IPS-20b (cell line): ENCODE measurements at regions not wholly inside any gene's neighbourhood (a gene's known extent, or its start where the extent isn't known, plus 50 kb on each side); places are given as distances from the start of the nearest gene placed in this dataset.

ENCODE experiments used
- H3K27ac ChIP-seq: one replicate; pipeline ENCODE4 v1.5.1; 2013; ENCODE audit warnings: low read length
- H3K27me3 ChIP-seq: 2 replicates; pipeline ENCODE4 v1.6.1; 2013; ENCODE audit warnings: mild to moderate bottlenecking, low read length, inconsistent platforms; ENCODE audit not compliant: insufficient read depth
- H3K36me3 ChIP-seq: 2 replicates; pipeline ENCODE4 v1.6.1; 2013; ENCODE audit warnings: low read depth, mild to moderate bottlenecking, inconsistent platforms, low read length, moderate library complexity; ENCODE audit not compliant: insufficient read depth
- H3K4me1 ChIP-seq: 2 replicates; pipeline ENCODE4 v1.6.1; 2013; ENCODE audit warnings: mild to moderate bottlenecking, control low read depth, inconsistent platforms, low read length, moderate library complexity; ENCODE audit not compliant: insufficient read depth
- H3K4me3 ChIP-seq: 2 replicates; pipeline ENCODE4 v1.5.1; 2013; ENCODE audit warnings: mild to moderate bottlenecking, low read length, inconsistent platforms
- H3K9ac ChIP-seq: 2 replicates; pipeline ENCODE4 v1.6.1; 2013; ENCODE audit warnings: low read depth, mild to moderate bottlenecking, inconsistent platforms, low read length, moderate library complexity
- H3K9me3 ChIP-seq: 2 replicates; pipeline ENCODE4 v1.6.1; 2013; ENCODE audit warnings: mild to moderate bottlenecking, low read depth, low read length, inconsistent platforms; ENCODE audit not compliant: insufficient read depth

DNA sequence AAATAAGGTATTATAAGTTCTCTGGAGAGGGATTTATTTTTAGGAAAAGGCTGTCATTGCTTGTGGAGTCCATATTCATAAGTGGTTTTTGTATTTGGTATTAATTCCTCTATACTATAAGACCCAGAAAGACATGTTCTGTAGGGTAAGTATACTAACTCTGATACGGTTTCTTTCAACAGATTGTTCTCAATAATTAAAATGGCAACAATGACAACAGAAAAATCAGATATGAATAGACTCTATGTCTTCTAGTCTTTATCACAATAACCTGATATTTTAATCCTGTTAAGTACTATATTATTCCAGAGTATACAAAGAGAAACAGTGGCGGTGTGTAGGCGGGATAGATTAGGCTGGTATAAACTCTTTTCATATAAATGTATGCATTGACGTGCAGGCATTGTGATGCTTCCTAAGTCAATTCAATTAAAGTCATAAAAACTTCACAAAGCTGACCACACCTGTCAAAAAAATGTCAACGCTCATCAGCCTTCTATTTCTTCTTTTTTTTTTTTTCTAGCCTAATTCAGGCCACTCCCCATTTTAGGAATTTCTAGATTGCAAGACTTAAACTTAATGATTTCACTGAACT, 150.4 kb downstream of the TRIML1 start:
- Histone ChIP-seq H3K27me3 (no peaks in the 10 kb centered on the region), H3K4me1 (no peaks in the 10 kb centered on the region)

DNA sequence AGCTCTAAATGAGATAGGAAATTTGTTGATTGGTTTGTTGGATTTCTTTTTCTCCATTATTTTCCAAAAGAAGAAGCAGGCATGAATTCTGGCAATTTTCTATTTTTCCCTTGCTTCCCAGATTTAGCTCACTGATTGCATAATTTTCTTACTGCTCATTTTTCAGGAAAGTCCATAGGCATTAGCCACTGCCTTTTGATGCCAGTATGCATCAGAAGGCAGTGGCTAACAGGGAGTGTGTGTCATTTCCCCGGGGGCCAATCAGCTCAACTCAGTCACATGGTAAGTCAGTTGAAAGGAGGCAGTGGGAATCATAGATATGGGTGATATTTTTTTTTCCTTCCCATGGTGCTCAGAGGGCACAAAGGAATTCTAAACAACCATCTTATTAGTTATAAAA, 156.7 kb downstream of the TRIML1 start:
- Histone ChIP-seq H3K36me3 (no peaks in the 10 kb centered on the region), H3K27me3 (no peaks in the 10 kb centered on the region), H3K4me3 (no peak overlapping the region), H3K9ac (no peak overlapping the region), H3K9me3 (peaks cover 6% of the 10 kb centered on the region), H3K4me1 (no peaks in the 10 kb centered on the region), H3K27ac (no peak overlapping the region)

More for the DNA sequence above, 150.4 kb downstream of the TRIML1 start:
- Histone ChIP-seq H3K36me3 (no peaks in the 10 kb centered on the region), H3K9ac (no peak overlapping the region), H3K9me3 (no peaks in the 10 kb centered on the region), H3K27ac (no peak overlapping the region), H3K4me3 (no peak overlapping the region)

DNA sequence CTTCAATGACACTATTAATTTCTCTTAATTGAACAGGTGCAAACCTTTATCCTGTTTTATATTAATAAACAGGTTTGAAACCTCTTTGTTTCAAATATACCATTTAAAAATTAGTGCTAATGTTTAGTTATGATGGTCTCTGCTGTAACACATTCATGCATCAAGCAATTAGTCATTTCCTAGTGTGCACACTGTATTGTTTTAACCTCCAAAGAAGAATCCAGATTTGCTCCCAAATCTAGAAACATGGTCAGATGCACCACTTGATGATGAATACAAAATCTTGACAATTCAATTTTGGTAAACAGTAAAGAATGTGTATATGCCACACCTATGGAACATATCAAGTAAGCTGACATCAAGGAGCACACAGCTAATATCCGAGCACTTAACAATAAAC, 157.1 kb downstream of the TRIML1 start:
- Histone ChIP-seq H3K4me3 (no peak overlapping the region), H3K36me3 (no peaks in the 10 kb centered on the region), H3K9me3 (peaks cover 6% of the 10 kb centered on the region), H3K4me1 (no peaks in the 10 kb centered on the region), H3K9ac (no peak overlapping the region), H3K27ac (no peak overlapping the region), H3K27me3 (no peaks in the 10 kb centered on the region)

GRCh38 chr4:188297873-188298272, 158.6 kb downstream of the TRIML1 start:
- Histone ChIP-seq H3K4me3 (no peak overlapping the region), H3K27me3 (no peaks in the 10 kb centered on the region), H3K4me1 (no peaks in the 10 kb centered on the region), H3K9me3 (peaks cover 6% of the 10 kb centered on the region), H3K36me3 (no peaks in the 10 kb centered on the region), H3K27ac (no peak overlapping the region), H3K9ac (no peak overlapping the region)

DNA sequence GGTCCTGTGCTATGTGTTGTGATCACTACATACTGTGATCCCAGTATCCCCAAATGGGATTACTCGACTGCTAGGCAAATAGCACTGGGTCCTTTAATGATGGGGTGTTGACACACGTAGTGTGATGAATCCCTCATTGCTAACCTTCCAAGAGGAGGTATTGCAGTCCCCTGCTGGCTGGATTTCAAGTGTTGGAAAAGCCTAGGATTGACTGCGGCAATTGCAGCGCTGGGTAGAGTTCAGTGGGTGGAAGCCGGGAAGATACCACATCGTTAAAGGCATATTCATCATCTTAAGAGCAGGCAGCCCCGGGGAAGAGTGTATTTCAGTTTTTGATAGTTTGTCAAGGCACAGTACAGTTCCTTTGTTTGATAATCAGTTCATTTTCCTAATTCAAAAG, 159.9 kb downstream of the TRIML1 start:
- H3K9ac ChIP-seq: no peak overlapping the region
- peaks cover 6% of the 10 kb centered on the region for H3K9me3 ChIP-seq
- H3K4me3 ChIP-seq: no peak overlapping the region
- H3K27me3 ChIP-seq: no peaks in the 10 kb centered on the region
- no peaks in the 10 kb centered on the region for H3K4me1 ChIP-seq
- H3K36me3 ChIP-seq: no peaks in the 10 kb centered on the region
- no peak overlapping the region for H3K27ac ChIP-seq

DNA sequence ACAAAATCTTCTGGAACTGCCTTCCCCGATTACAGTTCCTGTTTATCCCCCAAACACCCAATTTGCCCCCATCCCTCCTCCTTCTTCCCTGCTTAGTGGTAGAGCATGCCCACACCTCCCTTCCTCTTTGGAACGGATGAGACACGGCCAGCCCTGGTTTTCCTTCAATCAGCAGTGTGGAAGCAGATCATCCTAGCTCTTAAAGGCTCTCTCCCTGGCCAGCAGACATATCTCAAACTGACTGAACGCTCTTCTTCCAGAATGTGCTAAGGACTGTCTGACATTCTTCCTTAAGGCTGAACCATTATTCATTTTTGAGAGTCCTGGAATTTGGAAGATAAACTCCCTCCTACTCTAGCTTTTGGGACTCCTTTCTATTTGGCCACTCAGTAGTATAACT, 161.1 kb downstream of the TRIML1 start:
- Histone ChIP-seq H3K9ac (no peak overlapping the region), H3K36me3 (no peaks in the 10 kb centered on the region), H3K4me1 (no peaks in the 10 kb centered on the region; the same call in 1 of the 2 replicates), H3K27me3 (no peaks in the 10 kb centered on the region), H3K9me3 (peaks cover 6% of the 10 kb centered on the region), H3K27ac (no peak overlapping the region), H3K4me3 (no peak overlapping the region)

- no peaks in the 10 kb centered on the region; the same call in 1 of the 2 replicates for H3K4me1 ChIP-seq
- H3K27ac ChIP-seq: no peak overlapping the region
- peaks cover 2% of the 10 kb centered on the region; the same call in 1 of the 2 replicates for H3K9me3 ChIP-seq
- H3K36me3 ChIP-seq: no peaks in the 10 kb centered on the region
- no peaks in the 10 kb centered on the region for H3K27me3 ChIP-seq
- H3K9ac ChIP-seq: no peak overlapping the region
- H3K4me3 ChIP-seq: no peak overlapping the region
These were observed 166.4 kb downstream of the TRIML1 start for GRCh38 chr4:188305690-188306089.

DNA sequence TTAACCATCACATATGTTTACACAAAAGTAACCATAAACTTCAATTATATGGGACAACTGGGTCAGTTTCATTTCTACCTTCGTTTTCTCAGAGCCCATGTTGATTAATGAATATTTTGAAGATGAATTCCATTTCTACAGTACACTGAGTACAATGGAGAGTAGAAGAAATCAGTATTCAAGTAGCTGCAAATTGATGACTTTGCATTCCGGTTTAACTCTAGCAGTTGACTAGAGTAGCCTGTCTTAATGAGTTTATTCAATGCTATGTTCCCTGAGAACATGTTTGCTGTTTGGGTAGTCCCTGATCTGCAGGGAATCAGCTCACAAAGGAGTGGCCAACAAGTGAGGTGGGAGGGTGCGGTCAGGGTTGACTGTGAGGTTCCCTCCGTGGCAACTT, 168.3 kb downstream of the TRIML1 start:
- Histone ChIP-seq H3K4me3 (no peak overlapping the region), H3K9ac (no peak overlapping the region), H3K9me3 (no peaks in the 10 kb centered on the region), H3K4me1 (no peaks in the 10 kb centered on the region; the same call in 1 of the 2 replicates), H3K27me3 (no peaks in the 10 kb centered on the region), H3K27ac (no peak overlapping the region), H3K36me3 (no peaks in the 10 kb centered on the region)

DNA sequence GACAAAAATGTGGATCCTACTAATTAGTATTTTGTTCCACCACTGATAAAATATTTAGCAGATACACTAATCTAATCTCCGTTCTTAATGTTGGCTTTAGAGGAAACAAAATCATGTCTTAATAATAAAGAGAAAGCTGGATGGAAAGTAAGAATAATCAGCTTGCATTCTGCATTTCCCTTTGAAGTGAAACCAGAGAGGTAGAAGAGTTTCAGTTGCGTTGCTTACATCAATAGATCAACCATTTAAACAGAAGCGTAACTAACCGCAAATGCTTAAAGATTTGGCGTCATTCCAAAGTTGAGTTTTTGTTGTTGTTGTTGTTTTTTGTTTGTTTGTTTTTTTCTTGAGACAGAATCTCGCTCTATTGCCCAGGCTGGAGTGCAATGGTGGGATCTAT, 168.9 kb downstream of the TRIML1 start:
- Histone ChIP-seq H3K4me3 (no peak overlapping the region), H3K27ac (no peak overlapping the region), H3K4me1 (no peaks in the 10 kb centered on the region; the same call in 1 of the 2 replicates), H3K36me3 (no peaks in the 10 kb centered on the region), H3K9ac (no peak overlapping the region), H3K27me3 (no peaks in the 10 kb centered on the region), H3K9me3 (no peaks in the 10 kb centered on the region)

DNA sequence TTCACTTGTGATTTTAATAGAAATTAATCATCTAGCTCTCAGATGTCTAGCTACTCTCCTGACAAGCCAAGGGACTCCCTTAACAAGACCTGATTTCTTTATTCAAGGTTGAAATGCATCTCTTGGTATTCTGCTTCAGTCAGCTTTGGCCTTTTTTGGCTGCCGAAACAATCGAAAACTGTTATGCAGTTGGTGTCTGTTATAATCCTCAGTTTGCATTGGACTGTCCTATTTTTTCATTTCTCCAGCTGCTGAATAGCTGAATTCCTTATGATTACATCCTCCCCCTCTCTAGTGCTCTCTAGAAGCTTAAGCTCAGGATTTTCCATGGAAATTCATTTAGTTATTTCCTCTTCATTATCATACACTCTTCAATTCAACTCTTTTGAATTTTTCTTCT, 177.2 kb downstream of the TRIML1 start:
- H3K27ac ChIP-seq: no peak overlapping the region
- no peak overlapping the region for H3K9ac ChIP-seq
- H3K4me1 ChIP-seq: no peaks in the 10 kb centered on the region
- no peaks in the 10 kb centered on the region for H3K27me3 ChIP-seq
- H3K36me3 ChIP-seq: no peaks in the 10 kb centered on the region
- H3K9me3 ChIP-seq: no peaks in the 10 kb centered on the region
- H3K4me3 ChIP-seq: no peak overlapping the region

DNA sequence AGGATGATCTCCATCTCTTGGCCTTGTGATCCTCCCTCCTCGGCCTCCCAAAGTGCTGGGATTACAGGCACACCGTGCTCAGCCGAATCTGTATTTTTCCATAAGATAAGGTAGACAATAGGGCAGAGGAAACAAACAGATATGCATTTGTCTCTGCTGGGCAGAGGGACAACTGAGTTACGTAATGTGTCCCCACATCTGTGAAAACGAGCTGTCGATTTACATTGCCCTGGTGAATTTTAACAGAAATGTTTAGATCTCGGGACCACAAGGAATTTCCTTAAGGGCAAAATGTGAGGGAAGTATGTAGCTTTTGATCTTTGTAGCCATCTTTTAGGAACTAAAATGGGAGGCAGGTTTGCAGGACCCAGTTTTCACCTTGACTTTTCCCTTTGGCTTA, 189.7 kb downstream of the TRIML1 start:
- Histone ChIP-seq H3K27me3 (no peaks in the 10 kb centered on the region), H3K27ac (no peak overlapping the region), H3K9me3 (no peaks in the 10 kb centered on the region; the same call in 1 of the 2 replicates), H3K4me1 (no peaks in the 10 kb centered on the region), H3K4me3 (no peak overlapping the region), H3K9ac (no peak overlapping the region), H3K36me3 (no peaks in the 10 kb centered on the region)

DNA sequence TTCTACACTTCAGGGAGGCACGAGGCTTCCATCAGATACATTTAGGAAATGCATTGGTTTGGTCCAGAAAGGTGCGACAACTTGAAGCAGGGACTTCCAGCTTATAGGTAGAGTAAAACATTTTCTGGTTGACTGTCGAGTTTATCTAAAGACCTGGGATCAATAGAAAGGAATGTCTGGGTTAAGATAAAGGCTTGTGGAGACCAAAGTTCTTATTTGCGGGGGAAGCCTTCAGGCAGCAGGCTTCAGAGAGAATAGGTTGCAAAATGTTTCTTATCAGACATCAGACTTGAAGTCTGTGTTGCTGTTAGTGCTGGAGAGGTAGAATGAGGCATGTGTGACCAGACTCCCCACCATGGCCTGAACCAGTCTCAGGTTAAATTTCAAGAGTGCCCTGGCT, 190.3 kb downstream of the TRIML1 start:
- H3K4me3 ChIP-seq: no peak overlapping the region
- no peaks in the 10 kb centered on the region for H3K4me1 ChIP-seq
- no peak overlapping the region for H3K9ac ChIP-seq
- H3K9me3 ChIP-seq: no peaks in the 10 kb centered on the region; the same call in 1 of the 2 replicates
- H3K27ac ChIP-seq: no peak overlapping the region
- no peaks in the 10 kb centered on the region for H3K36me3 ChIP-seq
- no peaks in the 10 kb centered on the region for H3K27me3 ChIP-seq
